Neuronal stem cell (in vitro differentiated cells): ENCODE measurements at regions not wholly inside any gene's neighbourhood (a gene's known extent, or its start where the extent isn't known, plus 50 kb on each side); places are given as distances from the start of the nearest gene placed in this dataset.
A peak's percentile ranks its signal among the peaks of the same experiment; 100 is the strongest.

Experiments
- DNase-seq: peaks from one replicate; pipeline ENCODE4 v3.0.0-alpha.2; 2013; ENCODE audit warnings: low spot score
- H2AFZ ChIP-seq: one replicate; pipeline ENCODE4 v1.6.1; 2013; ENCODE audit warnings: mild to moderate bottlenecking, low read length, inconsistent platforms
- H2AK5ac ChIP-seq: 2 replicates; pipeline ENCODE4 v1.6.1; 2013; ENCODE audit warnings: low read depth, mild to moderate bottlenecking, inconsistent platforms, low read length, moderate library complexity, mixed read lengths
- H2BK120ac ChIP-seq: 2 replicates; pipeline ENCODE4 v1.6.1; 2013; ENCODE audit warnings: low read depth, mild to moderate bottlenecking, inconsistent platforms, low read length, moderate library complexity, mixed read lengths
- H2BK12ac ChIP-seq: one replicate; pipeline ENCODE4 v1.6.1; 2013; ENCODE audit warnings: low read length, inconsistent platforms
- H2BK15ac ChIP-seq: 2 replicates; pipeline ENCODE4 v1.6.1; 2013; ENCODE audit warnings: mild to moderate bottlenecking, low read length, inconsistent platforms, mixed read lengths
- H2BK5ac ChIP-seq: one replicate; pipeline ENCODE4 v1.6.1; 2013; ENCODE audit warnings: inconsistent platforms, mild to moderate bottlenecking, low read length, moderate library complexity
- H3K14ac ChIP-seq: one replicate; pipeline ENCODE4 v1.6.1; 2013; ENCODE audit warnings: low read length, inconsistent platforms
- H3K18ac ChIP-seq: 2 replicates; pipeline ENCODE4 v1.6.1; 2013; ENCODE audit warnings: low read length, inconsistent platforms
- H3K23ac ChIP-seq: 2 replicates; pipeline ENCODE4 v1.6.1; 2013; ENCODE audit warnings: low read depth, mild to moderate bottlenecking, mixed read lengths, low read length, inconsistent platforms; ENCODE audit not compliant: poor library complexity
- H3K27ac ChIP-seq: replicated peaks from 3 replicates; pipeline ENCODE4 v1.5.1; 2013; ENCODE audit warnings: low read length, inconsistent platforms
- H3K27me3 ChIP-seq, 3 experiments: 2 replicates each; pipeline ENCODE4 v1.6.1; 2013; ENCODE audit warnings: low read length in 3 of 3, mild to moderate bottlenecking in 2 of 3, inconsistent platforms in 1 of 3, low read depth in 1 of 3, mixed read lengths in 1 of 3, moderate library complexity in 1 of 3; ENCODE audit not compliant: control insufficient read depth in 3 of 3, insufficient read depth in 3 of 3
- H3K36me3 ChIP-seq, 2 donors: replicated peaks in 1 of 2; 2 replicates each; pipeline ENCODE4 v1.6.1; 2013; ENCODE audit warnings: low read length in 2 of 2; ENCODE audit not compliant: control insufficient read depth in 2 of 2, insufficient read depth in 2 of 2
- H3K4ac ChIP-seq: 2 replicates; pipeline ENCODE4 v1.6.1; 2013; ENCODE audit warnings: inconsistent platforms, mild to moderate bottlenecking, low read length, moderate library complexity
- H3K4me1 ChIP-seq, 2 donors: 1 replicate in 1 of 2; 2 replicates in 1 of 2; pipeline ENCODE4 v1.6.1; 2013; ENCODE audit warnings: low read length in 2 of 2, low read depth in 1 of 2; ENCODE audit not compliant: control insufficient read depth in 2 of 2, insufficient read depth in 1 of 2
- H3K4me2 ChIP-seq: one replicate; pipeline ENCODE4 v1.6.1; 2013; ENCODE audit warnings: mild to moderate bottlenecking, low read length, inconsistent platforms; ENCODE audit not compliant: insufficient read depth, poor library complexity, severe bottlenecking
- H3K4me3 ChIP-seq, 2 donors: 2 replicates each; pipeline ENCODE4 v1.5.1; 2013; ENCODE audit warnings: low read length in 2 of 2, mild to moderate bottlenecking in 2 of 2, inconsistent platforms in 1 of 2, moderate library complexity in 1 of 2
- H3K79me1 ChIP-seq: one replicate; pipeline ENCODE4 v1.6.1; 2013; ENCODE audit warnings: low read depth, mild to moderate bottlenecking, inconsistent platforms, low read length, moderate library complexity
- H3K9ac ChIP-seq: one replicate; pipeline ENCODE4 v1.6.1; 2013; ENCODE audit warnings: mild to moderate bottlenecking, low read depth, low read length, inconsistent platforms; ENCODE audit not compliant: poor library complexity
- H3K9me3 ChIP-seq, 2 donors: replicated peaks in 1 of 2; 2 replicates each; pipeline versions ENCODE3 to v1.6.1; 2013; ENCODE audit warnings: low read length in 2 of 2, mild to moderate bottlenecking in 2 of 2, inconsistent platforms in 1 of 2, low read depth in 1 of 2, mixed read lengths in 1 of 2, moderate library complexity in 1 of 2; ENCODE audit not compliant: control insufficient read depth in 2 of 2, insufficient read depth in 1 of 2
- H4K8ac ChIP-seq: one replicate; pipeline ENCODE4 v1.6.1; 2013; ENCODE audit warnings: low read depth, mild to moderate bottlenecking, inconsistent platforms, low read length, moderate library complexity
- H4K91ac ChIP-seq: one replicate; pipeline ENCODE4 v1.6.1; 2013; ENCODE audit warnings: low read length, low read depth, mild to moderate bottlenecking, inconsistent platforms; ENCODE audit not compliant: poor library complexity
- WGBS, 2 donors: extraction: QIAGEN DNeasy Blood & Tissue Kit; methylation state at CpG; one replicate each; pipeline ENCODE4 v1.1.7; 2013; ENCODE audit warnings: missing lambda C conversion rate in 2 of 2, mixed read lengths in 1 of 2; ENCODE audit not compliant: insufficient read length in 2 of 2, insufficient replicate concordance in 1 of 2; ENCODE audit errors: extremely low coverage in 2 of 2; 5-methylcytosine and 5-hydroxymethylcytosine counted together

- Histone ChIP-seq H3K79me1 (peaks cover 2% of the 10 kb centered on the region), H2BK15ac (no peak overlapping the region), H3K18ac (no peak overlapping the region), H4K91ac (no peak overlapping the region), H3K4me3 (no peak overlapping the region), H3K27me3 (no peaks in the 10 kb centered on the region), H3K36me3 (no peaks in the 10 kb centered on the region), H2AK5ac (no peak overlapping the region), H4K8ac (no peak overlapping the region), H3K4ac (no peak overlapping the region), H3K4me1 (peaks cover 4% of the 10 kb centered on the region in 2 donors), H2BK12ac (no peak overlapping the region), H3K9ac (no peak overlapping the region), H2AFZ (no peak overlapping the region), H3K23ac (no peak overlapping the region), H3K14ac (no peak overlapping the region), H3K9me3 (peaks cover 0 to 2% of the 10 kb centered on the region in 2 donors), H2BK120ac (no peak overlapping the region), H3K27ac (no peak overlapping the region), H3K4me2 (no peak overlapping the region), H2BK5ac (no peak overlapping the region)
- no CpG with 5 or more reads among the region's 2 CpGs for WGBS, 2 donors
- DNase-seq = no peak
These were observed 169.8 kb upstream of the HS6ST1 start for GRCh38 chr2:128488434-128488833.

GRCh38 chr2:128489526-128490273 is 171.0 kb upstream of the HS6ST1 start:
- Histone ChIP-seq H3K36me3 (no peaks in the 10 kb centered on the region), H3K4me1 (peaks cover 4 to 5% of the 10 kb centered on the region in 2 donors)
- no CpG with 5 or more reads among the region's 9 CpGs for WGBS, 2 donors

GRCh38 chr2:128490321-128490720 is 171.7 kb upstream of the HS6ST1 start:
- H3K9ac ChIP-seq = no peak overlapping the region
- no peak overlapping the region for H3K18ac ChIP-seq
- no peak for DNase-seq
- H3K4me1 ChIP-seq = peaks cover 5 to 6% of the 10 kb centered on the region in 2 donors
- H3K4ac ChIP-seq = no peak overlapping the region
- no peak overlapping the region for H4K8ac ChIP-seq
- no peak overlapping the region for H2BK15ac ChIP-seq
- no peak overlapping the region for H3K4me3 ChIP-seq
- H3K79me1 ChIP-seq = peaks cover 2% of the 10 kb centered on the region
- H3K23ac ChIP-seq = no peak overlapping the region
- peak overlapping the region; percentile 26 for H2AFZ ChIP-seq
- H2BK5ac ChIP-seq = no peak overlapping the region
- no peak overlapping the region for H3K27ac ChIP-seq
- H2AK5ac ChIP-seq = no peak overlapping the region
- H3K4me2 ChIP-seq = no peak overlapping the region
- H4K91ac ChIP-seq = no peak overlapping the region
- 80% methylated on average over 1 of the region's 5 CpGs; no CpG with 5 or more reads in 1 of the 2 donors for WGBS, 2 donors
- no peaks in the 10 kb centered on the region for H3K27me3 ChIP-seq
- no peak overlapping the region for H2BK120ac ChIP-seq
- no peak overlapping the region for H3K14ac ChIP-seq
- H3K36me3 ChIP-seq = no peaks in the 10 kb centered on the region
- no peak overlapping the region for H2BK12ac ChIP-seq
- H3K9me3 ChIP-seq = no peaks in the 10 kb centered on the region

More at GRCh38 chr2:128489526-128490273, 171.0 kb upstream of the HS6ST1 start:
- Histone ChIP-seq H2AFZ (peak overlapping the region; percentile 24), H3K14ac (no peak overlapping the region), H2BK15ac (no peak overlapping the region), H2BK12ac (no peak overlapping the region), H3K18ac (no peak overlapping the region), H3K23ac (no peak overlapping the region), H4K8ac (no peak overlapping the region), H2AK5ac (peak overlapping the region; percentile 31), H3K9me3 (no peaks in the 10 kb centered on the region), H3K4me3 (no peak overlapping the region), H3K9ac (no peak overlapping the region), H3K27ac (no peak overlapping the region), H4K91ac (no peak overlapping the region), H3K79me1 (peaks cover 2% of the 10 kb centered on the region), H3K4me2 (no peak overlapping the region), H2BK5ac (no peak overlapping the region), H3K27me3 (no peaks in the 10 kb centered on the region), H2BK120ac (no peak overlapping the region), H3K4ac (no peak overlapping the region)
- DNase-seq = no peak

GRCh38 chr2:128490881-128491691 is 172.4 kb upstream of the HS6ST1 start:
- Histone ChIP-seq H2BK120ac (no peak overlapping the region), H3K14ac (no peak overlapping the region), H3K27ac (no peak overlapping the region), H3K4ac (no peak overlapping the region), H3K27me3 (no peaks in the 10 kb centered on the region), H3K4me3 (no peak overlapping the region), H4K91ac (no peak overlapping the region), H3K9ac (no peak overlapping the region), H2AFZ (no peak overlapping the region), H3K18ac (no peak overlapping the region), H3K79me1 (peaks cover 2% of the 10 kb centered on the region), H2AK5ac (no peak overlapping the region), H2BK5ac (no peak overlapping the region), H3K23ac (no peak overlapping the region), H3K4me2 (no peak overlapping the region), H2BK12ac (no peak overlapping the region), H3K4me1 (peaks cover 3 to 6% of the 10 kb centered on the region in 2 donors), H3K36me3 (no peaks in the 10 kb centered on the region), H3K9me3 (no peaks in the 10 kb centered on the region), H2BK15ac (no peak overlapping the region), H4K8ac (no peak overlapping the region)
- no peak for DNase-seq
- no CpG with 5 or more reads among the region's 12 CpGs for WGBS, 2 donors
